GM23338 (cell line): ENCODE measurements at regions not wholly inside any gene's neighbourhood (a gene's known extent, or its start where the extent isn't known, plus 50 kb on each side); places are given as distances from the start of the nearest gene placed in this dataset.
A peak's percentile ranks its signal among the peaks of the same experiment; 100 is the strongest.

Experiments
- ATAC-seq: fragments of 200-7000 bp; cut with Tn5 transposase; 3 replicates; pipeline ENCODE4 v1.9.1; 2020
- DNase-seq: peaks from one replicate; pipeline ENCODE4 v3.0.0-alpha.2; 2015; ENCODE audit warnings: low spot score
- H2AFZ ChIP-seq: fragments of 200-600 bp; sonication (generic); 2 replicates; pipeline ENCODE4 v1.8.0; 2016; ENCODE audit warnings: antibody characterized with exemption, mild to moderate bottlenecking, moderate library complexity
- H3F3A ChIP-seq: fragments of 200-600 bp; sonication (generic); replicated peaks from 2 replicates; pipeline ENCODE4 v1.8.0; 2017; ENCODE audit warnings: antibody characterized with exemption, mixed run types, low read depth
- H3K27ac ChIP-seq: fragments of 200-600 bp; sonication (generic); 2 replicates; pipeline ENCODE4 v1.6.1; 2016; ENCODE audit warnings: low read depth
- H3K27me3 ChIP-seq: fragments of 200-600 bp; sonication (generic); 2 replicates; pipeline ENCODE4 v1.8.0; 2016; ENCODE audit warnings: mild to moderate bottlenecking, mixed run types, moderate library complexity; ENCODE audit not compliant: insufficient read depth
- H3K36me3 ChIP-seq: fragments of 200-600 bp; sonication (generic); 2 replicates; pipeline ENCODE4 v1.8.0; 2016; ENCODE audit warnings: mild to moderate bottlenecking; ENCODE audit not compliant: insufficient read depth
- H3K4me1 ChIP-seq: fragments of 200-600 bp; sonication (generic); 2 replicates; pipeline ENCODE4 v1.8.0; 2016; ENCODE audit warnings: mild to moderate bottlenecking, moderate library complexity; ENCODE audit not compliant: insufficient read depth
- H3K4me2 ChIP-seq: fragments of 200-600 bp; sonication (generic); 2 replicates; pipeline ENCODE4 v1.7.1; 2017; ENCODE audit warnings: mixed run types
- H3K4me3 ChIP-seq: fragments of 200-600 bp; sonication (generic); 2 replicates; pipeline ENCODE4 v1.6.1; 2016; ENCODE audit warnings: mixed run types
- H3K79me2 ChIP-seq: fragments of 200-600 bp; sonication (generic); replicated peaks from 2 replicates; pipeline ENCODE4 v1.8.0; 2017; ENCODE audit warnings: mild to moderate bottlenecking; ENCODE audit not compliant: insufficient read depth
- H3K9me2 ChIP-seq: fragments of 200-600 bp; sonication (generic); 2 replicates; pipeline ENCODE4 v1.8.0; 2017; ENCODE audit not compliant: insufficient read depth
- H4K20me1 ChIP-seq: fragments of 200-600 bp; sonication (generic); replicated peaks from 2 replicates; pipeline ENCODE4 v1.8.0; 2017; ENCODE audit warnings: mild to moderate bottlenecking; ENCODE audit not compliant: insufficient read depth
- H3K27ac Mint-ChIP-seq: 2 replicates; pipeline ENCODE4 v1.8.0; 2020; ENCODE audit warnings: inconsistent platforms, mild to moderate bottlenecking, moderate library complexity, mixed read lengths
- H3K27me3 Mint-ChIP-seq: 3 replicates; pipeline ENCODE4 v1.8.0; 2022; ENCODE audit warnings: low read depth, mild to moderate bottlenecking, moderate library complexity, mixed read lengths, inconsistent platforms; ENCODE audit not compliant: insufficient read depth, poor library complexity
- H3K36me3 Mint-ChIP-seq: 3 replicates; pipeline ENCODE4 v1.8.0; 2021; ENCODE audit warnings: low read depth, mild to moderate bottlenecking, inconsistent platforms, moderate library complexity, mixed read lengths
- H3K4me1 Mint-ChIP-seq: 3 replicates; pipeline ENCODE4 v1.8.0; 2020; ENCODE audit warnings: mild to moderate bottlenecking, inconsistent platforms, mixed read lengths
- H3K4me3 Mint-ChIP-seq: 3 replicates; pipeline ENCODE4 v1.8.0; 2021; ENCODE audit warnings: moderate library complexity, mild to moderate bottlenecking, inconsistent platforms, mixed read lengths
- H3K9me3 Mint-ChIP-seq: 3 replicates; pipeline ENCODE4 v1.8.0; 2020; ENCODE audit warnings: moderate library complexity, mild to moderate bottlenecking, inconsistent platforms, mixed read lengths
- CREB1 ChIP-seq: fragments of 250-450 bp; sonication (Bioruptor Pico); IDR thresholded peaks from 2 replicates; pipeline ENCODE4 v1.5.0; 2020; ENCODE audit warnings: low read depth, mild to moderate bottlenecking, moderate library complexity
- CTCF ChIP-seq, 2 experiments: fragments of 200-600 bp in 1 of 2; sonication (generic) in 1 of 2; conservative IDR thresholded peaks; 2 replicates each; pipeline versions ENCODE4 v1.5.1 to v1.6.1; 2016 to 2017; ENCODE audit warnings: antibody characterized with exemption in 2 of 2, low read depth in 2 of 2, mild to moderate bottlenecking in 2 of 2, moderate library complexity in 1 of 2
- ETS1 ChIP-seq: IDR thresholded peaks from 2 replicates; pipeline ENCODE4 v1.6.1; 2016; ENCODE audit warnings: antibody characterized with exemption
- EZH2 ChIP-seq: fragments of 200-600 bp; sonication (generic); IDR thresholded peaks from one replicate; pipeline ENCODE4 v1.8.0; 2017; ENCODE audit warnings: antibody characterized with exemption, mild to moderate bottlenecking, low read depth; ENCODE audit not compliant: unreplicated experiment
- EZH2phosphoT487 ChIP-seq: fragments of 200-600 bp; sonication (generic); IDR thresholded peaks from one replicate; pipeline ENCODE4 v1.8.1; 2018; ENCODE audit warnings: antibody characterized with exemption; ENCODE audit not compliant: unreplicated experiment
- JUNB ChIP-seq: IDR thresholded peaks from one replicate; pipeline ENCODE4 v1.6.1; 2016; ENCODE audit warnings: antibody characterized with exemption; ENCODE audit not compliant: unreplicated experiment
- NANOG ChIP-seq: IDR thresholded peaks from 2 replicates; pipeline ENCODE4 v1.6.1; 2016; ENCODE audit warnings: antibody characterized with exemption, borderline replicate concordance
- POLR2AphosphoS5 ChIP-seq: IDR thresholded peaks from 2 replicates; pipeline ENCODE4 v1.6.1; 2016; ENCODE audit warnings: antibody characterized with exemption, low read depth
- REST ChIP-seq: IDR thresholded peaks from one replicate; pipeline ENCODE4 v1.6.1; 2018; ENCODE audit warnings: antibody characterized with exemption; ENCODE audit not compliant: unreplicated experiment
- STAT1 ChIP-seq: IDR thresholded peaks from one replicate; pipeline ENCODE4 v1.6.1; 2016; ENCODE audit warnings: antibody characterized with exemption; ENCODE audit not compliant: unreplicated experiment
- ZNF114 ChIP-seq: fragments of 250-450 bp; sonication (Bioruptor Pico); IDR thresholded peaks from 2 replicates; pipeline ENCODE4 v1.5.0; 2020; ENCODE audit warnings: mild to moderate bottlenecking, moderate library complexity
- ZNF331 ChIP-seq: fragments of 250-450 bp; sonication (Bioruptor Pico); IDR thresholded peaks from 2 replicates; pipeline ENCODE4 v1.5.0; 2020; ENCODE audit warnings: low read depth, mild to moderate bottlenecking, moderate library complexity
- ZNF462 ChIP-seq: fragments of 250-450 bp; sonication (Bioruptor Pico); IDR thresholded peaks from 2 replicates; pipeline ENCODE4 v1.5.0; 2020; ENCODE audit warnings: mild to moderate bottlenecking, moderate library complexity

- Histone ChIP-seq H3K4me3 (no peak overlapping the region; the same call in 1 of the 2 replicates), H3K9me2 (no peaks in the 10 kb centered on the region), H2AFZ (no peak overlapping the region; the same call in 1 of the 2 replicates), H3K79me2 (no peaks in the 10 kb centered on the region), H3K36me3 (no peaks in the 10 kb centered on the region), H3K4me2 (peak overlapping the region; percentile 43; the same call in 1 of the 2 replicates), H3K27ac (0 out of 2 replicates have a peak overlapping the region, but pooled peaks have one; percentile 15), H3K4me1 (peaks cover 67% of the 10 kb centered on the region), H4K20me1 (no peaks in the 10 kb centered on the region), H3K27me3 (no peaks in the 10 kb centered on the region), H3F3A (peaks cover 7% of the 10 kb centered on the region)
- Mint-ChIP-seq H3K27ac (0 out of 2 replicates have a peak overlapping the region, but pooled peaks have one; percentile 46), H3K4me1 (peaks cover 56% of the 10 kb centered on the region), H3K36me3 (no peaks in the 10 kb centered on the region), H3K4me3 (peak overlapping the region; percentile 21; the same call in 1 of the 3 replicates), H3K9me3 (peaks cover 5% of the 10 kb centered on the region; the same call in 2 of the 3 replicates), H3K27me3 (peaks cover 12% of the 10 kb centered on the region)
- no peak for TF ChIP-seq ZNF114 (CRISPR knock-in tag)
- TF ChIP-seq CREB1 = no peak
- no peak for TF ChIP-seq STAT1
- TF ChIP-seq POLR2AphosphoS5 = no peak
- TF ChIP-seq EZH2 = no peak
- TF ChIP-seq ZNF462 (CRISPR knock-in tag) = no peak
- TF ChIP-seq CTCF (conservative IDR thresholded peaks at IDR 0.05; ENCODE audit: low read depth in 2 of 2) = no peak
- no peak for TF ChIP-seq ZNF331
- TF ChIP-seq NANOG = no peak; the same call in 1 of the 2 replicates
- TF ChIP-seq REST = no peak
- no peak for TF ChIP-seq JUNB
- TF ChIP-seq ETS1 = no peak
- TF ChIP-seq EZH2phosphoT487 = no peak
- ATAC-seq (peak; percentile 96), DNase-seq (peak; percentile 84)
These were observed 99.8 kb downstream of the TFAP2A start for GRCh38 chr6:10315034-10315433.
